ENCODE measurements at regions not wholly inside any gene's neighbourhood (a gene's known extent, or its start where the extent isn't known, plus 50 kb on each side); places are given as distances from the start of the nearest gene placed in this dataset.

DNA sequence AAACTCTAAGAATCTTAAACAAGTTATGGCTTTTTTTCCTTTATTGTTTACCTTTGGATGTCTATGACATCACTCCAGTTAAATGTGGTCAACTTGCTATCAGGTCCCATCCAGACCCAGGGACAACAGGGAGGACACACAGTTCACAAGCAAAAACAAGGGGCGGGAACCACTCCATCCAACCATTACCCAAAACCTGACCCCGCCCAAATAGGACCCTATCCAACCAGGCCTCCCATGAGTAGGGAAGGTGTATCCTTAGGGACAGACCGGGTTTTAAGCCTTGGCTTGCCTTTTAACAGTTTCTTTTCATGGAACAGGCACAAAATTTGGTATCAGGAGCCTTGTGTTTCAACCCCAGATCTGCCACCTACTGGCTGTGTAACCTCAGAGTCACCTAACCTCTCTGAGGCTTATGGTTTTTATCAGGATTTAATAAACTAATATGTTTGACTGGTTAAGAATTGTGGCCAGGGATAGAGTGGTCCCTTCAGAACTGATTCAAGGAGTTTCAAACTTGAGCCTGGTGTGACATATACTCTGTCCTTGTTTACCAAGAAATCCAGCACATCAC, 127.7 kb upstream of the RAD23B start:
- Histone ChIP-seq H3K27ac (no peak overlapping the region), H3K9me3 (no peaks in the 10 kb centered on the region)
- WGBS, 3 donors = 77 to 81% (median 78%) methylated on average over 3 of the region's 3 CpGs

DNA sequence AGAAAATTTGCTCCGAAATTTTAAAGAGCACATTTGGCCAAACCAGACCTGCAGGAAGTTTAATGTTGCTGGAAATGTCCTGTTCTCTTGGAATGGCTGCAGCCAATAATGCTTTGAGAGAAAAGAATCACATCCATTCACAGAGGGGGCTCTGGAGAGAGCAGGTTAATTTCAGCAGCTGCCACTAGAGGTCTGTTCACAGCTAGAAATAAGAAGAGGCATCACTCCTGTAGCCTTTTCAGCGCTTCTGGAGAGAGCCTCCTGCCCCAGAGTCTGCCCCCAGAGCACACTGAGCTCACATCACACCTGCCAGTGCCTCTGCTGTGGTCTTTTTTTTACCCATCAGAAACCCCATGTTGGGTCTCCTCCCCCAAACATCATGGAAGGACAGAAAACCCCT, 124.8 kb upstream of the RAD23B start:
- H3K4me1 ChIP-seq (ENCODE audit: insufficient read depth) = no peaks in the 10 kb centered on the region
- TF ChIP-seq, protein P1, sequence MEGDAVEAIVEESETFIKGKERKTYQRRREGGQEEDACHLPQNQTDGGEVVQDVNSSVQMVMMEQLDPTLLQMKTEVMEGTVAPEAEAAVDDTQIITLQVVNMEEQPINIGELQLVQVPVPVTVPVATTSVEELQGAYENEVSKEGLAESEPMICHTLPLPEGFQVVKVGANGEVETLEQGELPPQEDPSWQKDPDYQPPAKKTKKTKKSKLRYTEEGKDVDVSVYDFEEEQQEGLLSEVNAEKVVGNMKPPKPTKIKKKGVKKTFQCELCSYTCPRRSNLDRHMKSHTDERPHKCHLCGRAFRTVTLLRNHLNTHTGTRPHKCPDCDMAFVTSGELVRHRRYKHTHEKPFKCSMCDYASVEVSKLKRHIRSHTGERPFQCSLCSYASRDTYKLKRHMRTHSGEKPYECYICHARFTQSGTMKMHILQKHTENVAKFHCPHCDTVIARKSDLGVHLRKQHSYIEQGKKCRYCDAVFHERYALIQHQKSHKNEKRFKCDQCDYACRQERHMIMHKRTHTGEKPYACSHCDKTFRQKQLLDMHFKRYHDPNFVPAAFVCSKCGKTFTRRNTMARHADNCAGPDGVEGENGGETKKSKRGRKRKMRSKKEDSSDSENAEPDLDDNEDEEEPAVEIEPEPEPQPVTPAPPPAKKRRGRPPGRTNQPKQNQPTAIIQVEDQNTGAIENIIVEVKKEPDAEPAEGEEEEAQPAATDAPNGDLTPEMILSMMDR (IDR thresholded peaks at IDR 0.05) = no peak
- H3K4me3 ChIP-seq = no peak overlapping the region
- no peaks in the 10 kb centered on the region for H3K36me3 ChIP-seq
- H3K27me3 ChIP-seq = no peaks in the 10 kb centered on the region
- intact Hi-C loops (cut with DNase I) = no loop called here
- no peak for DNase-seq
- 22 to 33% (median 31%) methylated on average over 2 of the region's 2 CpGs for WGBS, 3 donors
- no peaks in the 10 kb centered on the region for H3K9me3 ChIP-seq
- no peak overlapping the region for H3K27ac ChIP-seq

More for the DNA sequence above, 127.7 kb upstream of the RAD23B start:
- H3K27me3 ChIP-seq = no peaks in the 10 kb centered on the region
- no peak overlapping the region for H3K4me3 ChIP-seq
- H3K36me3 ChIP-seq = no peaks in the 10 kb centered on the region
- intact Hi-C loops (cut with DNase I) = no loop called here
- no peak for TF ChIP-seq POLR2A (IDR thresholded peaks at IDR 0.05)
- TF ChIP-seq, protein P1 (IDR thresholded peaks at IDR 0.05) = no peak
- TF ChIP-seq EP300 (IDR thresholded peaks at IDR 0.05) = no peak
- H3K4me1 ChIP-seq (ENCODE audit: insufficient read depth) = no peaks in the 10 kb centered on the region
- no peak for DNase-seq

DNA sequence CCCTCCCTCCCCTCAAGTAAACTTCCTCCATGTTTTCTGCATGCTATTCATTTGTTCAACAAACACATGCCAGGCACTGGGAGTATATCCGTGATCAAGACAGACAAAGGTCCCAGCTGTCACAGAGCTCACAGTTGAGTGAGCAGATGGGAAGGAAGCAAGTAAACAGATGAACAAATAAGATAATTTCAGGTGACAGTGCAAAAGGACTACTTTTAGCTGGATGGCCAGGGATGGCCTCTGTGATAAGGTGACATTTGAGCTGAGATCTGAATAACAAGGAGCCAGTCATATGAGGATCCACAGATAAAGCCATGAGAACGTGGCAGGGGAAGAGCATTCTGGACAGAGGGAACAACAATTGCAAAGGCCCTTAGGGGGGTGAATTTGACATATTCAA, 121.7 kb upstream of the RAD23B start:
- 67 to 75% (median 73%) methylated on average over 2 of the region's 2 CpGs for WGBS, 3 donors
- no peak overlapping the region for H3K4me3 ChIP-seq
- H3K9me3 ChIP-seq = no peaks in the 10 kb centered on the region
- intact Hi-C loops (cut with DNase I) = no loop called here
- TF ChIP-seq, protein P1 (IDR thresholded peaks at IDR 0.05) = no peak
- TF ChIP-seq EP300 (IDR thresholded peaks at IDR 0.05) (no peak), POLR2A (IDR thresholded peaks at IDR 0.05) (no peak)
- H3K27me3 ChIP-seq = no peaks in the 10 kb centered on the region
- no peak for DNase-seq
- no peak overlapping the region for H3K27ac ChIP-seq
- H3K36me3 ChIP-seq = no peaks in the 10 kb centered on the region
- H3K4me1 ChIP-seq (ENCODE audit: insufficient read depth) = no peaks in the 10 kb centered on the region

DNA sequence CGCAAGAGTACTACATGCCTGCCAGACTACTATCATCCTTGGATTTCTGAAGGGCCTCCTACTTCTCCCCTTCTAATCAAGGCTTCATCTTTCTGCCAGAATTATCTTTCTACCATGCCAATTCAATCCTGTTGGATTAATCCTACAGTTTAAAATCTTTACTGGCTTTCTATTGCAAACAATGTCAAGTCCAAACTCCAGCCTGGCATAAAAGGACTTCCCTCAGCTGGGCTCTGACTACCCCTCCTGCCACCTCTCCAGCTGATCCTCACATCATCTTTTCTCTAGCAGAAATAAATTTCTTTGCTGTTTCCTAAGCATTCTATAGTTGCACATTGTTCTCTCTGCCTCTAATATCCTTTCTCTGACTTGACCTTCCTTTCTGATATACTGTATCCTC, 119.7 kb upstream of the RAD23B start:
- H3K4me3 ChIP-seq = no peak overlapping the region
- intact Hi-C loops (cut with DNase I) = no loop called here

DNA sequence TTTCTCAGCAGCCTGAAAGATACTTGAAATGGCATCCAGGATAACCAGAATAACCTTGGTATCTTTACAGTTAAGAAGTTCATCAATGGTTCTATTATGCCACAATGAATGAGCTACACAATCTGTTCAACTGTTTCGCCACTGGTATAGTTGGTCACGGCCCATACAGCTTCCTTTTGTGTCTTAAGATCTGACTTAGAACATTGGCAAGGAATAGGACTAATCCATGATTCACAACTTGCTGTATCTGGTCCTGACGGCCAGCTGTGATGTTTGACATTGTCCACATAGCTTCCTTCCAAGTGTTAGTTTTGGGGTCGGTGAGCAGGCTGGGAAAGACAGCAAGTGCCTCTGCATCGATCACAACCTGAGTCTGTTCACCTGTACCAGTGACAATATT, 113.3 kb upstream of the RAD23B start:
- WGBS, 3 donors = 78 to 81% (median 81%) methylated on average over 5 of the region's 5 CpGs
- intact Hi-C loops (cut with DNase I) = no loop called here
- no peak overlapping the region for H3K27ac ChIP-seq

More for the DNA sequence above, 119.7 kb upstream of the RAD23B start:
- no peak for DNase-seq
- H3K36me3 ChIP-seq = no peaks in the 10 kb centered on the region
- no peak for TF ChIP-seq EP300 (IDR thresholded peaks at IDR 0.05)
- no peak overlapping the region for H3K27ac ChIP-seq
- no peaks in the 10 kb centered on the region for H3K27me3 ChIP-seq
- 93 to 98% (median 98%) methylated on average over 1 of the region's 1 CpG for WGBS, 3 donors
- H3K4me1 ChIP-seq (ENCODE audit: insufficient read depth) = no peaks in the 10 kb centered on the region
- H3K9me3 ChIP-seq = no peaks in the 10 kb centered on the region

More for the DNA sequence above, 113.3 kb upstream of the RAD23B start:
- TF ChIP-seq POLR2A (IDR thresholded peaks at IDR 0.05) (no peak), EP300 (IDR thresholded peaks at IDR 0.05) (no peak)
- TF ChIP-seq, protein P1 (IDR thresholded peaks at IDR 0.05) = no peak
- no peaks in the 10 kb centered on the region for H3K36me3 ChIP-seq
- H3K9me3 ChIP-seq = no peaks in the 10 kb centered on the region
- no peak for DNase-seq
- H3K27me3 ChIP-seq = no peaks in the 10 kb centered on the region
- no peaks in the 10 kb centered on the region for H3K4me1 ChIP-seq (ENCODE audit: insufficient read depth)
- no peak overlapping the region for H3K4me3 ChIP-seq
